ENCODE measurements at regions not wholly inside any gene's neighbourhood (a gene's known extent, or its start where the extent isn't known, plus 50 kb on each side); places are given as distances from the start of the nearest gene placed in this dataset.

DNA sequence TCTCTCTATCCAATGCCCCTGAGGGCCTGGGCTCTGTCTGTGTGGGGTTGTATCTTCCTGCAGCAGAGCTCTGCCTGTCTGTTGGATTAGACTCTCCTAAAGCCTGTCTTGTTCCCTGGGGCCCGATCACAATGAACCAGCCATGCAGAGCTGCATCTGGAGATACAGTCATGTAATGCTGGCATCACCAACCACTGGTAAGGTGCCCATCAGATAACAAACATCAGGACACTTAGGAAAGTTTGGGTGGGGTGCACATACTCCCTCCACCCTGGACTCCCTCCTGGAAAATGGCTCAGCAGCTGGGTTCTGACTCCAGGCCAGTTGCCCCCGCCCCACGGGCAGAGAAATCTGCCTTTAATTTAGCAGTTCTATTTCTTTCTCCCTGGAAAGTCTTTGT is 61.3 kb upstream of the BRD7 start:
- intact Hi-C loops (cut with DNase I) = no loop called here
- Histone ChIP-seq H3K27me3 (peaks cover 0 to 24% (median 0%) of the 10 kb centered on the region in 9 donors), H3K9me3 (no peaks in the 10 kb centered on the region), H3K4me1 (no peaks in the 10 kb centered on the region), H3K4me3 (no peak overlapping the region), H3K27ac (no peak overlapping the region), H3K36me3 (no peaks in the 10 kb centered on the region)
- WGBS, 4 donors = 83 to 92% (median 87%) methylated on average over 2 to 3 of the region's 3 CpGs
- ATAC-seq (no peak), DNase-seq (no peak)
- TF ChIP-seq, protein P1, sequence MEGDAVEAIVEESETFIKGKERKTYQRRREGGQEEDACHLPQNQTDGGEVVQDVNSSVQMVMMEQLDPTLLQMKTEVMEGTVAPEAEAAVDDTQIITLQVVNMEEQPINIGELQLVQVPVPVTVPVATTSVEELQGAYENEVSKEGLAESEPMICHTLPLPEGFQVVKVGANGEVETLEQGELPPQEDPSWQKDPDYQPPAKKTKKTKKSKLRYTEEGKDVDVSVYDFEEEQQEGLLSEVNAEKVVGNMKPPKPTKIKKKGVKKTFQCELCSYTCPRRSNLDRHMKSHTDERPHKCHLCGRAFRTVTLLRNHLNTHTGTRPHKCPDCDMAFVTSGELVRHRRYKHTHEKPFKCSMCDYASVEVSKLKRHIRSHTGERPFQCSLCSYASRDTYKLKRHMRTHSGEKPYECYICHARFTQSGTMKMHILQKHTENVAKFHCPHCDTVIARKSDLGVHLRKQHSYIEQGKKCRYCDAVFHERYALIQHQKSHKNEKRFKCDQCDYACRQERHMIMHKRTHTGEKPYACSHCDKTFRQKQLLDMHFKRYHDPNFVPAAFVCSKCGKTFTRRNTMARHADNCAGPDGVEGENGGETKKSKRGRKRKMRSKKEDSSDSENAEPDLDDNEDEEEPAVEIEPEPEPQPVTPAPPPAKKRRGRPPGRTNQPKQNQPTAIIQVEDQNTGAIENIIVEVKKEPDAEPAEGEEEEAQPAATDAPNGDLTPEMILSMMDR (IDR thresholded peaks at IDR 0.05) = no peak
- no peak for TF ChIP-seq POLR2A (IDR thresholded peaks at IDR 0.05)

DNA sequence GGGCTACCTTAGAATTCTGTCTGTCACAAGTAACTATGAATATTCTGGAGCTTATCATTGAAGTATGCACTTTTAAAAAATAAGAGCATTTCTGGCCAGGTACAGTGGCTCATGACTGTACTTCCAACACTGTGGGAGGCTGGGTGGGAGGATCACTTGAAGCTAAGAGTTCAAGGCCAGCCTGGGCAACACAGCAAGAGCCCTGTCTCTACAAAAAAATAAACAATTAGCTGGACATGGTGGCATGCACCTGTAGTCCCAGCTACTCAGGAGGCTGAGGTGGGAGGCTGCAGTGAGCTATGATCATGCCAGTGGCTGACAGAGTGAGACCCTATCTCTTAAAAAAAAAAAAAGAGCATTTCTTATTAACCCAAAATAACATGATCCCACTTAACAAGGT is 60.0 kb upstream of the BRD7 start:
- TF ChIP-seq, protein P1 (IDR thresholded peaks at IDR 0.05) = no peak
- no peak for TF ChIP-seq POLR2A (IDR thresholded peaks at IDR 0.05)
- no peaks in the 10 kb centered on the region for H3K36me3 ChIP-seq
- no peak overlapping the region for H3K4me3 ChIP-seq
- H3K27ac ChIP-seq = no peak overlapping the region
- ATAC-seq (no peak), DNase-seq (no peak)
- peaks cover 0 to 21% (median 0%) of the 10 kb centered on the region in 9 donors for H3K27me3 ChIP-seq
- no peaks in the 10 kb centered on the region for H3K9me3 ChIP-seq
- H3K4me1 ChIP-seq = no peaks in the 10 kb centered on the region
- intact Hi-C loops (cut with DNase I) = no loop called here

DNA sequence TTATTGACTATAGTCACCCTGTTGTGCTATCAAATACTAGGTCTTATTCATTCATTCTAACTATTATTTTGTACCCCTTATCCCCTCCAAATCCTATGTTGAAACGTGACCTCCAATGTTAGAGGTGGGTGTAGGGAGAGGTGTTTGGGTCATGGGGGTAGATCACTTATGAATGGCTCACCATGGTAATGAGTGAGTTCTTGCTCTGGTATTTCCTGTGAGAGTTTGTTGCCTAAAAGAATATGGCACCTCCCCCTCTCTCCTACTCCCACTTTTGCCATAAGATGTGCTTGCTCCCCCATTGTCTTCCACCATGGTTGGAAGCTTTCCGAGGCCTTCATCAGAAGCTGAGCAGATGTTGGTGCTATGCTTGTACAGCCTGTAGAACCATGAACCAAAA is 59.3 kb upstream of the BRD7 start:
- WGBS, 4 donors = 87 to 92% (median 90%) methylated on average over 2 of the region's 2 CpGs
- Histone ChIP-seq H3K27ac (no peak overlapping the region), H3K27me3 (peaks cover 0 to 17% (median 0%) of the 10 kb centered on the region in 9 donors), H3K9me3 (no peaks in the 10 kb centered on the region), H3K36me3 (no peaks in the 10 kb centered on the region), H3K4me1 (no peaks in the 10 kb centered on the region), H3K4me3 (no peak overlapping the region)
- no peak for TF ChIP-seq POLR2A (IDR thresholded peaks at IDR 0.05)
- intact Hi-C loops (cut with DNase I) = no loop called here
- no peak for ATAC-seq
- no peak for DNase-seq

DNA sequence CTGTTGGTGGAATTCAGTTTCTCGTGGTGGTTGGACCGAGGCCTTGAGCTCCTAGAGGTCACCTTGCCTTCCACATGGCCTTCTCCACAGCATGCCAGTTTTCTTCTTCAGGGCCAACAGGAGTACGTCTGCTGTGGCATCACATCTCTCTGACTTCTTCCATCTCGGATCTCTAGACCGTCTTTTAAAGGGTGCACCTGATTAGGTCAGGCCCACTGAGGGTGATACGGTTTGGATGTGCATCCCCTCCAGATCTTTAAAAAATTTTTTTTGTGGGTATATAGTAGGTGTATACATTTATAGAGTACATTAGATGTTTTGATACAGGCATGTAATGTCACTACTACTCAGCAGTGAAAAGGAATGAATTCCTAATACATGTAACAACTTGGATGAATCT is 58.3 kb upstream of the BRD7 start:
- DNase-seq = no peak
- H3K4me1 ChIP-seq = no peaks in the 10 kb centered on the region
- TF ChIP-seq, protein P1 (IDR thresholded peaks at IDR 0.05) = no peak
- H3K9me3 ChIP-seq = no peaks in the 10 kb centered on the region
- no peak overlapping the region for H3K27ac ChIP-seq
- H3K4me3 ChIP-seq = no peak overlapping the region
- ATAC-seq = no peak
- peaks cover 0 to 14% (median 0%) of the 10 kb centered on the region in 9 donors for H3K27me3 ChIP-seq
- no peaks in the 10 kb centered on the region for H3K36me3 ChIP-seq
- intact Hi-C loops (cut with DNase I) = no loop called here
- WGBS, 4 donors = 79 to 89% (median 83%) methylated on average over 6 of the region's 6 CpGs

DNA sequence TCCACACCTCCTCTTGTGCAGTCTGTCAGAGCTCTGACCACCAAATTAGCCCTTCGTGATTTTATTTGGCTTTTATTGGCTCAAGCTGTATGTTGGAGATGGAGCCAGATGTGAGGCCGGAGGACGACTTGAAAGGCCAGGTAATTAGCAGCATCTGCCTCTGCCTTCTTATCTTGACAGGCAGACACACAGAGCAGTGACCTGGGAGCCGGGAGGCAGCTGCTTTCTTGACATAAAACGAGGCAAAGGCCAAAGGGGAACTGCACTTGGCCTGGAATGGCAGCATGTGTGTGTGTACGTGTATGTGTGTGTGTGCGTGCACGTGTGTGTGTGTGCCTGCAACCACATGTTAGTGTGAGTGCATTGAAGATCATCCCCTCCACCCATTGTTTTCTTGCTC is 56.9 kb upstream of the BRD7 start:
- peaks cover 0 to 23% (median 0%) of the 10 kb centered on the region in 9 donors for H3K27me3 ChIP-seq
- no peaks in the 10 kb centered on the region for H3K36me3 ChIP-seq
- ATAC-seq = no peak
- no peaks in the 10 kb centered on the region for H3K4me1 ChIP-seq
- intact Hi-C loops (cut with DNase I) = no loop called here
- DNase-seq = no peak
- H3K9me3 ChIP-seq = peaks cover 0 to 7% (median 0%) of the 10 kb centered on the region in 12 donors
- no peak overlapping the region for H3K27ac ChIP-seq
- 25 to 36% (median 31%) methylated on average over 8 of the region's 8 CpGs for WGBS, 4 donors
- TF ChIP-seq, protein P1 (IDR thresholded peaks at IDR 0.05) = no peak
- TF ChIP-seq POLR2A (IDR thresholded peaks at IDR 0.05) = no peak
- H3K4me3 ChIP-seq = no peak overlapping the region

Measured in heart left ventricle (tissue), 16 donors.